ENCODE measurements at regions not wholly inside any gene's neighbourhood (a gene's known extent, or its start where the extent isn't known, plus 50 kb on each side); places are given as distances from the start of the nearest gene placed in this dataset.

DNA sequence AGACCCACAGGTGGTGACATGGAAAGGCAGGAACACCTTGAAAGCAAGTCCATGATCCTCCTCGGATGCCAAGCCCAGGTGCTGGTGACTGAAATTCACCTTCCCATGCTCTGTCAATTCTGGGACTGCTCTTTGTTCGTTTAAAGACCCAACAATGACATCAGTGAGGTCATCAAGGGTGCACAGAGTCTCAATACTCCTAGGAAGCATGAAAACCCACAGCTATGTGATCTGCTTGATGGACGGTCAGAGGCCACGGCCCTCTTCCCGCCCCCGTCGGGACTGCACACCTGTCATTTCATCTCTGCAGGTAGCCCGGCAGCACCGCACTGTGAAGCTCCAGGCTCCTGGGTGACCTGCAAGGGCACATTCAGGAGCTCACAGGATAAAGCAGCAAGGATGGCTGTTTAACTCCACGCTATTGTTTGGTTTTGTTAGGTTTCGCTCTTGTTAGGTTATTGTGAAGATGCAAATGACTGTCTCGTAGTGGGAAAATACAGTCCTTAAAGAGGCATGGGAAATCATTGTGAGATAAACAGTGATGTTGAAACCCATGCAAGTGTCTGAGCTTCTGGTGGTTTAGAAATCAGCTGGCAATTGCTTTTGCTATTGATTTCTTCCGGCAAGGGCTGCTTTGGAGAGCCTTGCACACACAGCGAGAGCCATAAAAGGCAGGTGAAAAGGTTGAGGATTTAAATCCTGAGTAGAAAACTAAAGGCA, 124.8 kb upstream of the AJAP1 start:
- no peak for DNase-seq
- TF ChIP-seq POLR2A (IDR thresholded peaks at IDR 0.05; ENCODE audit: low read length) (no peak), GATA1 (IDR thresholded peaks at IDR 0.05; ENCODE audit: low read depth, low read length) (no peak)

DNA sequence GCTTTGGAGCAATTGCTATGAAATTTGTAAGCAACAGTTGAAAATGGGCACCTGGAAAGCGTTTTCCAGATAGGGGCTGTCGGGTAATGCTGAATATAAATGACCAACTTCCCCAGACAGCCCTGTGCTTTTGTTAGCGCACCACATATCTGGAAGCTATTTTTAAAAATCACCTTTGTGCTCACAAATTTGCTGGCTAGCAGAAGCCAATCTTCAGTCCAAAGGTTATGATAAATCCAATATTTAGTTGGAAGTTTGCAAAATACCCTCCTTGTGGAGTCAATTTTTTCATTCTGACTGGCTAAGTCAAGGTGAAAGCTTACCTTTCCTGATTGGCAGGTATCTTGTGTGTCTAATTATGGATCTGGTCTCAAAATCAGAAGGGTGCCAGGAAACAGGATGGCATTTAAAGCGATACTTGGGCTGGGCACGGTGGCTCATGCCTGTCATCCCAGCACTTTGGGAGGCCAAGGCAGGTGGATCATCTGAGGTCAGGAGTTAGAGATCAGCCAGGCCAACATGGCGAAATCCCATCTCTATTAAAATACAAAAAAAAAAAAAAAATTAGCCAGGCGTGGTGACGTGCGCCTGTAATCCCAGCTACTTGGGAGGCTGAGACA, 124.1 kb upstream of the AJAP1 start:
- TF ChIP-seq GATA1 (IDR thresholded peaks at IDR 0.05; ENCODE audit: low read depth, low read length) = no peak
- no peak for TF ChIP-seq POLR2A (IDR thresholded peaks at IDR 0.05; ENCODE audit: low read length)
- no peak for DNase-seq

DNA sequence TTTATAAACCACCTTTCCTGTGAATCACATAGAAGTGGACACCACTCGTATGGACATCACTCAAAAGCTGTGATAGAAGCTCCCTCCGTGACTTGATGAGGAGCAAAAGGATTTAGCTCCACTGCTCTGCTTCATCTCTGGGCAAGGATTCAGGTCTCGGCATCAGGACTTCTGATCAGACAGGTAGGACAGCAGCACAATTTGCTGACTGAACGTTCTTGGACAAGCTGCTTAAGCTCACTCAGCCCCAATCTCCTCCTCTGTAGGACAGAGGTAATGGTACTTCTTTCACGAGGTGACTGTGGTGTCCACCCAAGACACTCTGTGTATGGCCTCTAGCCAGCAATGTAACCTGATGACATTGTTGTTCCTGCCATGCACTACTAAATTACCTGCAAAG, 122.6 kb upstream of the AJAP1 start:
- no peak for DNase-seq
- no peak for TF ChIP-seq GATA1 (IDR thresholded peaks at IDR 0.05; ENCODE audit: low read depth, low read length)
- no peak for TF ChIP-seq POLR2A (IDR thresholded peaks at IDR 0.05; ENCODE audit: low read length)

DNA sequence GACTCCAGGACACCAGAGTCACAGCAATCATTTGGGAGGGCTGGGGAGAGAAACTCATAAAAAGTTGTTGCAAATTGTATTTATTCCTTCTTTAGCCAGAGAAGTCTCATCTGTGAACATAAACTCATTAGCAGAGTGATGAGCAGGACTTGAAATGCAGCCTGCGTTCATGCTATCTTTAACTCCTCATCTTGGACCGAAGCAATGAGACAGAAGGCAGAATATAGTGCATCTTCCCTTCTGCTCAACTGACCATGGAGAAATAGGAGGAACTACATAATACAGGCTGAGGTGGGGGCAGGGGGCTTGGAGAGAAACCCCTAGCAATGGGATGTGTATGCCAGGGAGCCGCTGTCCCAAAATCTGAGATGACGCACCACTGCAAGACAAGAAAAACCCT, 121.8 kb upstream of the AJAP1 start:
- no peak for DNase-seq
- TF ChIP-seq GATA1 (IDR thresholded peaks at IDR 0.05; ENCODE audit: low read depth, low read length) = no peak
- no peak for TF ChIP-seq POLR2A (IDR thresholded peaks at IDR 0.05; ENCODE audit: low read length)

DNA sequence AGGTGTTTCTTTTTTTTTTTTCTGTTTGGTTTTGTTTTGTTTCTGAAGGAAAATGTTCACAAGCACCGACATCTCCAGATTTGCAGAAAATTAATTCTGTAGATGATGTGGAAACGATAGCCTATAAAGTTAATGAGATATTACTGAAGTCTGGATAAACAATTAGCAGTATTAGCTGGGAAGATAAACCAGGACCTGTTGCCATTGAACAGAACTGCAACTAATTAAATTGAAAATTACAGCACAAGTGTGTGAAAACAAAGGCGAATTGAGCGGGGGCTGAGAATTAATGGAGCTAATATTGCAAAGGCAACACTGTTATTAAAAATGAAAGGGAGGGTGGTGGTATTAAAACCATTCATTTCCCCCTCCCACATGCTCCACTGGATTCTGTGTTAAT, 107.5 kb upstream of the AJAP1 start:
- DNase-seq = no peak
- no peak for TF ChIP-seq GATA1 (IDR thresholded peaks at IDR 0.05; ENCODE audit: low read depth, low read length)
- TF ChIP-seq POLR2A (IDR thresholded peaks at IDR 0.05; ENCODE audit: low read length) = no peak

DNA sequence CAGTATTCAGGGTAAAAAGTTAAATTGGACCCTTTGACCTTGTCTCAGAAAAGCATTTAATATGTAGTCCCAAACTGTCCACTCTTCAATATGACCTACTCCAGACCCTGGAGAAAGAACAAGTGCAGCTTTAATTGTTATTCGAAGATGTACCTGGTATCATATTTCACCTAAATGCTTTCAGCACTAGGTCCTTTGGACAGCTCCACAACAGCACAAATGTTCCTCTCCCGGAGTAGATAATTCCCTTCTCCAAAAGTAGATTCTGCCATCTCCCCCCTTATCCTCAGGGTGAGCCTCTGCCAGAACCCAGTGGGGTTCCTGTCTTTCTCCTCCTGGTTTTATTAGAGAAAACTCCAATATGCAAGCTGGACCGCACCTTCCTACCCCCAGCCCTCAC, 104.5 kb upstream of the AJAP1 start:
- DNase-seq = no peak
- TF ChIP-seq POLR2A (IDR thresholded peaks at IDR 0.05; ENCODE audit: low read length) = no peak

DNA sequence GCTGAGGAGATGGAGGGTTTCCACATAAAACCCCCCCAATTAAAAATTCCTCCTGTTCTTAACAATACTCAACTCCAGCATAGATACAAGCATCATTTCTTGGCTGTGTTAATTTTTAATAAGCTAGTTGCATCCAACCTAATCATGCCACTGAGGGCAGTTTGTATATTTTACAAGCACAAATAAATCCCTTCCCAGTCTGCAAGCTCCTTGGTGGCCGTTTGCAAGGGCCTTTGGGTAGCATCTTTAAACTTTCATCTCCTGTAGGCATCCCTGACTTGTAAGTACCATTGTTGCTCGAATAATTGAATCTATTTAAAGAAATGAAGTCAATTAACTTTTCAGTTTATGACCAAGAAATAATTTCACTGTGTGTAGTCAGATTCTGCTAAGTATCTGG, 103.5 kb upstream of the AJAP1 start:
- TF ChIP-seq POLR2A (IDR thresholded peaks at IDR 0.05; ENCODE audit: low read length) = no peak
- TF ChIP-seq GATA1 (IDR thresholded peaks at IDR 0.05; ENCODE audit: low read depth, low read length) = no peak
- DNase-seq = no peak

DNA sequence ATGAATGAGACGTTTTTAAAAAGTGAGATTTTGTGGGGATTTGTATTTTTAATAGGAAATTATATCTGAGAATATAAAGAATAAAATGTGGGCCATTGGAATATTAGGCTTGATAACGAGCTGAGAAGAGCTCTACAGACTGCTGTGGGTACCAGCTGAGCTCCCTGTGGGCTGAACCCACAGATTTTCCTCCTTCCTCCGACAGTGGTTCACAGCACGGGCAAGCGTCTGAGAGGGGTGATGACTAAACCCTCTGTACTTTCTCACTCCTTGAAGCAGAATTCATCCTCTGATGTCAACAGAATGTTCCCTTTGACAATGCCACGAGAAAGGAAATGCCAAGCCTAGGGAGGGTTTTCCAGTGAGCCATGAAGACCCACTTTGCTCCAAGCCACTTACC, 102.7 kb upstream of the AJAP1 start:
- DNase-seq = no peak
- TF ChIP-seq POLR2A (IDR thresholded peaks at IDR 0.05; ENCODE audit: low read length) = no peak
- TF ChIP-seq GATA1 (IDR thresholded peaks at IDR 0.05; ENCODE audit: low read depth, low read length) = no peak

DNA sequence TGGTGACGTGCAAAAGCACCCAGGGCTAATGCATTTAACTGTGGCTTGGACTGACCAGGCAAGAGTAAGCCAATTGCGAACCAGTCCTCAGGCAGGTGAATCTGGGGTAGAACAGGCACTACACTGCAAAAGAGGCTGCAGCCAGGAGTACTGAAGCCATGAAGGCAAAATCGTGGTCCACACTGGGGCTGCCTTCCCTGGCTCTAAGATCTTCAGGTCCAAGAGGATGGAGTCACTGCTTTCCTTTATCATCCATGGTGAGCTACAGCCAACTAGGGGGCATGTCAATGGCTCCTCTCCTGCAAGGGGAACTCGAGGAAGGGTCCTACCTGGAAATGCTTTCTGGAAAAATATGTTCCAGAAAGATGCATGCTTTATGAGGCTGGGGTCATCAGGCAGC, 100.6 kb upstream of the AJAP1 start:
- no peak for DNase-seq
- no peak for TF ChIP-seq POLR2A (IDR thresholded peaks at IDR 0.05; ENCODE audit: low read length)
- TF ChIP-seq GATA1 (IDR thresholded peaks at IDR 0.05; ENCODE audit: low read depth, low read length) = no peak

DNA sequence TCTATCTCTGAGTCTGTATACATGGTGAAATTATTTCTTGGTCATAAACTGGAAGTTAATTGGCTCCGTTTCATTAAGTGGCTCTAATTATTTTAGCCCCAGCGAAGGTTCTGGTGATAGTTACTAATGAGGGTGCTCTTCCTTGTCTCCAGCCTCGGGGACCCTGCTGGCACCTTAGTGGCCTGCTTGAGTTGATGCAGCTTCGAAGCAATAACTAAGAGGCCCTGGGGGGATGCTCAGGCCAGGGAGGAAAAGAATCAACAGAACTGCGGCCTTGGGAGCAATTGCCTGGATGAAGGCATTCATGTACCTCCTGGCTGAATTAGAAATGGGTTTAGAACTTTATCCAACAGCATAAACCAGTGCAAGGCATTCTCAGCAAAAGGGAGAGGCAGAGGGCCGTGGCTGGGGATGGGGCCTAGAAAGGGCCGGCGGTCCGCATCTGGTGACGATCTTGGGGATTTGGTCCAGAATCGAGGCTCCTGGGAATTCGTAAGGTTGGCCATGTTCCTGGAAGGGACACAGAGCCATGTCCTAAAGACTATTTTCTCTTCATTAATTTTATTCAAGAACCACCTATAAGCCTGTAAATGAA, 100.0 kb upstream of the AJAP1 start:
- no peak for TF ChIP-seq GATA1 (IDR thresholded peaks at IDR 0.05; ENCODE audit: low read depth, low read length)
- no peak for TF ChIP-seq POLR2A (IDR thresholded peaks at IDR 0.05; ENCODE audit: low read length)

DNA sequence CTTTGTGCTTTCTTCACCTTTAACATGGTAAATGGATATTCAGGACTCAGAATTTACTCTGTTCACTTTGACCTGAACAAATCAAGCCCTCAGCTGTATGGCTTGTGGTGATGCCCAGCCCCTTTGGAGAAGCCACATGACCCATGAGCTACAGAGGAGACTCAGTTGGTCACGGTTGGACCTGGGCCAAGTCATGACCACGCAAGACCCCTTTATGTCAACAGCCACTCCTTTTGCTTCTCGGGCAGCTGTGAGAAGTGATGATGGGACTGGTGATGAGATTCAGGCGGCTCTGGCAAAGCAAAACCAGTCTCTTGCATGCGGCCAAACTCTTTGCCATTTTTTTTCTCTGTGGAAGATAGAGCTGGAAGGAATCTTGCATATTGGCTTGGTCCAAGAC, 96.5 kb upstream of the AJAP1 start:
- TF ChIP-seq GATA1 (IDR thresholded peaks at IDR 0.05; ENCODE audit: low read depth, low read length) (no peak), POLR2A (IDR thresholded peaks at IDR 0.05; ENCODE audit: low read length) (no peak)
- no peak for DNase-seq

More for the DNA sequence above, 100.0 kb upstream of the AJAP1 start:
- no peak for DNase-seq

DNA sequence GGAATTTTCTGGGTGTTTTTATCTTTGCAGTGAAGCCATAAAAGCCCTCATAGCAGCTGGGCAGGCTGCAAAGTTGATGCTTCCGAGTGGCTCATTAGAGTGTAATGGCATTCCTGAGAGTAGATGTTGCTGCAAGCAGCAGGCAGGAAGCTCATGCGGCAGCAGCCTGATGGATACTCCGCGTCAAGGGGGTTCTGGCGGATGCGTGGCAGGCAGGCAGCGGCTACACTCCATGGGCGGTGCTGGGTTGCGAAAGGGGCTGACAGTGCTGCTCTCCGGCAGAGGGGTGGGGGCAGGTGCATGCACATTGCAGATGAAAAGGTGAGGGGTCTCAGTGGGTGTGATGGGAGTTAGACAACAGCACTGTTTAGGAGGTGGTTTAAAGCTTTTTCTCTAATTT, 93.2 kb upstream of the AJAP1 start:
- TF ChIP-seq GATA1 (IDR thresholded peaks at IDR 0.05; ENCODE audit: low read depth, low read length) (no peak), POLR2A (IDR thresholded peaks at IDR 0.05; ENCODE audit: low read length) (no peak)
- DNase-seq = no peak

DNA sequence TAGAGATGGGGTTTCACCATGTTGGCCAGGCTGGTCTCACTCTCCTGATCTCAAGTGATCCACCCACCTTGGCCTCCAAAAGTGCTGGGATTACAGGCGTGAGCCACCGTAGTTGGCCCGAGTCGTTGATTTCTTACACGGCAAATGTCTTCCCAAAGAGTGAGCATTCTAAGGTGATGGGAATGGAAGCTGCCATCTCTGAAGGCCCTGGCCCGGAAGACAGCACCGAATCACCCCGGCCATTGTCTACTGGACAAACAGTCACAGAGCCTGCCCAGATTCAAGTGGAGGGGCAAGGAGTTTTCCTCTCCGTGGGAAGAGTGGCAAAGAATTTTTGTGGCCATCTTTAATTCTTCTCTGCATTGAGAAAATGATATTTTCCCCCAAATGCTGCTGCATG, 92.1 kb upstream of the AJAP1 start:
- TF ChIP-seq POLR2A (IDR thresholded peaks at IDR 0.05; ENCODE audit: low read length) = no peak
- TF ChIP-seq GATA1 (IDR thresholded peaks at IDR 0.05; ENCODE audit: low read depth, low read length) = no peak
- DNase-seq = no peak

DNA sequence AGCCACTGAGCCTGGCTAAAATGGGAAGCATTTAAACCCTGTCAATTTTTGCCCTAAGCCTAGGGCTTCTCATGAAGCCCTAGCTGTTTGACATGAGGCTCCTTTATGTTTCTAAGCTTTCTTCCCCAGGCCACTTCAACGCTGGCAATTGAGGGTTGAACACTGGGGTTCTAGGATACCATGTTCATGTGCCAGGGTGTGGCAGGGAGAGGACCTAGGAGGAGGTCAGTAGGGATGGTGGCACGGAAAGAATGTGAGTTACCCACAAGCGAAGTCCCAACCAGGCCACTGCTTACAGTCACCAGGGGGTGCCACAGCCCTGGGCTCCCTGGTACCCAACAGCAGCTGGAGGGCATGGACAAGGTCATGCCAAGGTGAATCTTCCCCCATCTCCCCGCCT, 90.8 kb upstream of the AJAP1 start:
- TF ChIP-seq GATA1 (IDR thresholded peaks at IDR 0.05; ENCODE audit: low read depth, low read length) (no peak), POLR2A (IDR thresholded peaks at IDR 0.05; ENCODE audit: low read length) (no peak)

DNA sequence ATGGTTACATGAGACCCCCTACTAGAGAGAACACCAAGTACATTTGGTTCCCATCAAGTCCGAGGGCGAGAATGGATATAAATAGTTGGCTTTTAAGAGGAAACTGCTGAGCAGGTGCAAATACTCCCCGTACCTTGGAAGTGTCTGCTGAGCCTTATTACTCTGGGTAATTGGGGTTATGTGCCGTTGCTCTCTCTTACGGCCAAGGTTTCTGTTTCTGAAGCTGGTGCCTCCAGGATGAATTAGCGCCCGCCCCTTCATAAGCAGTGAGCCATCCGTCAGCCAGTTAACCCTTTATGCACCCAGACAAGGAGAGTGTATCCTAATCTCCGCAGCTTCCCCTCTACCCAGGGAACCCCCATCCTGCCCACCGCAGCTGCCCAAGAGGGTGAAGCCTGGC, 90.4 kb upstream of the AJAP1 start:
- no peak for DNase-seq
- TF ChIP-seq GATA1 (IDR thresholded peaks at IDR 0.05; ENCODE audit: low read depth, low read length) (no peak), POLR2A (IDR thresholded peaks at IDR 0.05; ENCODE audit: low read length) (no peak)

More for the DNA sequence above, 90.8 kb upstream of the AJAP1 start:
- no peak for DNase-seq

All from erythroblast (primary cell).